Type B pancreatic cell (in vitro differentiated cells): ENCODE measurements at regions not wholly inside any gene's neighbourhood (a gene's known extent, or its start where the extent isn't known, plus 50 kb on each side); places are given as distances from the start of the nearest gene placed in this dataset.

Experiments used
- DNase-seq: peaks from one replicate; pipeline ENCODE4 v3.0.0; 2021; ENCODE audit warnings: mixed read lengths; ENCODE audit not compliant: unreplicated experiment; ENCODE audit errors: extremely low spot score
- H3K27ac Mint-ChIP-seq: 2 replicates; pipeline ENCODE4 v1.8.0; 2021; ENCODE audit warnings: mild to moderate bottlenecking, mixed read lengths
- H3K27me3 Mint-ChIP-seq: 2 replicates; pipeline ENCODE4 v1.8.0; 2021; ENCODE audit warnings: mixed read lengths
- H3K36me3 Mint-ChIP-seq: 2 replicates; pipeline ENCODE4 v1.8.0; 2021; ENCODE audit warnings: mixed read lengths
- H3K4me1 Mint-ChIP-seq: one replicate; pipeline ENCODE4 v1.8.0; 2021; ENCODE audit warnings: mixed read lengths; ENCODE audit not compliant: unreplicated experiment
- H3K4me3 Mint-ChIP-seq: 2 replicates; pipeline ENCODE4 v1.8.0; 2021; ENCODE audit warnings: mild to moderate bottlenecking, mixed read lengths
- H3K9me3 Mint-ChIP-seq: 2 replicates; pipeline ENCODE4 v1.8.0; 2021; ENCODE audit warnings: mixed read lengths
- TF ChIP-seq, protein P1 (sequence below): fragments of 200-600 bp; sonication (generic); conservative IDR thresholded peaks from 2 replicates; pipeline ENCODE4 v1.5.0; 2021; ENCODE audit warnings: antibody characterized with exemption, mild to moderate bottlenecking

DNA sequence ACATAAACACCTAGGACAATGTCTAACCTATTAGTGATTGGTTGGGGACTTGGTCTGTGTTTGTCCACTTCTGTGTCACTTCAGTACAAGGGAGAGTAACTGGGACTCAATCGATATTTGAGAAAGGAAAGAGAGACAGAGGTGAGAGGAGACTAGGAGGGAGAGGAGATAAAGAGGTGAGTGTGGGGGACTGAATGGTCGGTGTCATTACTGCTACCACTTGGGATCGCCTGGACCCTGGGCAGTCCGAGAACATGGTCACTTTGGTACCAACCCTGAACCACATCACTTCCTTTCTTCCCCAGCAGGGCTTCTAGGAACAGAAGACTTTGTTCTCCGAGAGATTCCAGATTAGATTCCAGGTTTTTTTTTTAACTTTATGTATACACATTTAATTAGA, 63.7 kb downstream of the GPR6 start:
- Mint-ChIP-seq H3K4me3 (no peak overlapping the region), H3K27me3 (no peaks in the 10 kb centered on the region), H3K27ac (no peak overlapping the region), H3K9me3 (no peaks in the 10 kb centered on the region), H3K36me3 (no peaks in the 10 kb centered on the region), H3K4me1 (peaks cover 11% of the 10 kb centered on the region)
- TF ChIP-seq, protein P1, sequence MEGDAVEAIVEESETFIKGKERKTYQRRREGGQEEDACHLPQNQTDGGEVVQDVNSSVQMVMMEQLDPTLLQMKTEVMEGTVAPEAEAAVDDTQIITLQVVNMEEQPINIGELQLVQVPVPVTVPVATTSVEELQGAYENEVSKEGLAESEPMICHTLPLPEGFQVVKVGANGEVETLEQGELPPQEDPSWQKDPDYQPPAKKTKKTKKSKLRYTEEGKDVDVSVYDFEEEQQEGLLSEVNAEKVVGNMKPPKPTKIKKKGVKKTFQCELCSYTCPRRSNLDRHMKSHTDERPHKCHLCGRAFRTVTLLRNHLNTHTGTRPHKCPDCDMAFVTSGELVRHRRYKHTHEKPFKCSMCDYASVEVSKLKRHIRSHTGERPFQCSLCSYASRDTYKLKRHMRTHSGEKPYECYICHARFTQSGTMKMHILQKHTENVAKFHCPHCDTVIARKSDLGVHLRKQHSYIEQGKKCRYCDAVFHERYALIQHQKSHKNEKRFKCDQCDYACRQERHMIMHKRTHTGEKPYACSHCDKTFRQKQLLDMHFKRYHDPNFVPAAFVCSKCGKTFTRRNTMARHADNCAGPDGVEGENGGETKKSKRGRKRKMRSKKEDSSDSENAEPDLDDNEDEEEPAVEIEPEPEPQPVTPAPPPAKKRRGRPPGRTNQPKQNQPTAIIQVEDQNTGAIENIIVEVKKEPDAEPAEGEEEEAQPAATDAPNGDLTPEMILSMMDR = no peak
- no peak for DNase-seq

DNA sequence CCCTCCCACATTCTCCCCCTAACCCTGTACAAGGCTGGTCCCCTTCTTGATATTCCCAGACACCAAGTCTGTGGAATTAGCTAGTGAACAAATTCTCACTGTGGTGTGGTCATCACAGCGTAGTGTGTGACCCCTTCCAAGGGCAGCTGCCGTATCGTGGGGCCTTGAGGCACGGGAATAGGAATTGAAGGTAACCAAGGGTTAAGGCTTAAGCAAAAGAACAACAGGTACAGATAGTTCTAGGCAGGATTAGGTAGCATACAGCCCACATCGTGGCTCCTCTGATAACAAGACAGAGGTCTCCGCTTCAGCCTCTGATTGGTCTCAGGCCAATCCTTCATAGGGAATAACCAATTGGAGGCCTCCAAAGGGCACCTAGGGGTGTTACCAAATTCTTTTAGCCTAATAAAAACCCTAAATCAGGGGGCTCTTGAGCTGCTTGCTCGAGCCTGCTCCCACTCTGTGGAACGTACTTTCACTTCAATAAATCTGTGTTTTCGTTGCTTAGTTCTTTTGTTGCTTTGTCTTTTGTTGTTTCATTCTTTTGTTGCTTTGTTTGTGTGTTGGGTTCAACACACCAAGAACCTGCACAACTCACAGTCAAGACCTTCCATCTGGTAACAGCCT, 64.7 kb downstream of the GPR6 start:
- no peak overlapping the region for H3K27ac Mint-ChIP-seq
- H3K9me3 Mint-ChIP-seq = no peaks in the 10 kb centered on the region
- H3K4me3 Mint-ChIP-seq = no peak overlapping the region
- H3K27me3 Mint-ChIP-seq = no peaks in the 10 kb centered on the region
- TF ChIP-seq, protein P1 = no peak
- DNase-seq = no peak
- H3K36me3 Mint-ChIP-seq = no peaks in the 10 kb centered on the region
- H3K4me1 Mint-ChIP-seq = peaks cover 11% of the 10 kb centered on the region

DNA sequence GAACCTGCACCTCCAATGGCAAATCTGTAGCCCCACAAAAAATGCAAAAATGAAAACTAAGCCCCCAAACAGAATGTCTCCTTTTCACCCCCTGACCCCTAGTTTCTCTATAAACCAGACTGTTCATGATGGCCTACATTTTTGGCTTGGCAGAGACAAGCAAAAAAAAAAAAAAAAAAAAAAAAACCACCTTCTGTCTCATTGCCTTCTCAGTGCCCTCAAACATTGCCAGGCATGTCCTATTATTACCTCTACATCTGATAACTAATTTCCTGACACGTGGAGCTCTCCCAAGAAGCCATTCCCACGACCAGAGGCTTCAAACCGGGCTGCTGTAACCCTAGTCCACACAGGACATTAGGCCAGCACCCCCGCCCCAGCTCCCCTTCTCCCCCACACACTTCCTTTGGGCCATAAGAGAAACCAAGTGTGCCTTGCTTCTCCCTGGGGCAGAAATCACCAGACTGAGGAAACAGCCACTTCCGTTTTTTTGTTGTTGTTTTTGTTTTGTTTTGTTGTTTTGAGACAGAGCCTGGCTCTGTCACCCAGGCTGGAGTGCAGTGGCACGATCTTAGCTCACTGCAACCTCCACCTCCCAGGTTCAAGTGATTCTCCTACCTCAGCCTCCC, 65.4 kb downstream of the GPR6 start:
- H3K4me3 Mint-ChIP-seq = no peak overlapping the region
- no peak overlapping the region for H3K27ac Mint-ChIP-seq
- H3K9me3 Mint-ChIP-seq = no peaks in the 10 kb centered on the region
- peaks cover 11% of the 10 kb centered on the region for H3K4me1 Mint-ChIP-seq
- DNase-seq = no peak
- no peaks in the 10 kb centered on the region for H3K27me3 Mint-ChIP-seq
- TF ChIP-seq, protein P1 = no peak
- H3K36me3 Mint-ChIP-seq = no peaks in the 10 kb centered on the region

DNA sequence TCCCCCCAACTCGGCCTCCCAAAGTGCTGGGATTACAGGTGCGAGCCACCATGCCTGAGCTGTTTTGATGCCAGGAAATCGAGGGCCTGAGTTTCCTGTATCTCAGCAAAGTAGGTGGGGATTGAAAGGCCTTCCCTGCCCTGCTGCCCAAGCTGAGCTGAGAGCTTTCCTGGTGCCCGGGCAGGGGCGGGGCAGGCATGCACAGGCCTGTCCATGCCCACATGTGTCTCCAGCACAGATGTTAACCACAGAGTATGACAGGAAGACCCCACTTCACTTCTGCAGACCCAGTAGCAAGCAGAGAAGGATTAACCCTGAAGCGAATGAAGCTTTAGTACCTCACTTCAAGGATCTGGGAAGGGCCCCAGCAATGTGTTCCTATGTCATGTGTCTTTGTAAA, 66.0 kb downstream of the GPR6 start:
- TF ChIP-seq, protein P1 = no peak
- H3K27me3 Mint-ChIP-seq = no peaks in the 10 kb centered on the region
- H3K4me1 Mint-ChIP-seq = peaks cover 11% of the 10 kb centered on the region
- no peak overlapping the region for H3K27ac Mint-ChIP-seq
- H3K36me3 Mint-ChIP-seq = no peaks in the 10 kb centered on the region
- no peak overlapping the region for H3K4me3 Mint-ChIP-seq
- DNase-seq = no peak
- no peaks in the 10 kb centered on the region for H3K9me3 Mint-ChIP-seq

DNA sequence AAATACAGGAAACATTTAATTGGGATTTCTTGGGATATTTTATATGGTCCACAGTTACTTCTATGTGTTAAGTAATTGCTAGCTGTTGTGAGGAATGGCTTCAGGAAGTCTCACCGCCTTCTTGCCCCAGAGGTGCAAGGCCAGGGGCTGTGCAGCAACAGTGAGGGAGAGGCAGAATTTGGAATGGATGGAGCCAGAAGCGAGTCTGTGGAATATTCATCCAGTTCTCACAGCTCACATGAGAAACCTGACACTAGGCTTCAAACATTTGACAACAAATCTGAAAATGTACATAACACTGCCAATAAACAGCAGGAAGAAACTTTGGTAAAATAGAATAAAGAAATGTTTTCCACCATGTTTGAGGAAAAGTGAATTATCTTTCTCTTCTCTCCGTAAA, 66.5 kb downstream of the GPR6 start:
- no peak for DNase-seq
- TF ChIP-seq, protein P1 = no peak
- H3K27ac Mint-ChIP-seq = no peak overlapping the region
- H3K9me3 Mint-ChIP-seq = no peaks in the 10 kb centered on the region
- H3K36me3 Mint-ChIP-seq = no peaks in the 10 kb centered on the region
- no peaks in the 10 kb centered on the region for H3K27me3 Mint-ChIP-seq
- H3K4me1 Mint-ChIP-seq = peaks cover 6% of the 10 kb centered on the region
- no peak overlapping the region for H3K4me3 Mint-ChIP-seq
